ENCODE measurements at regions not wholly inside any gene's neighbourhood (a gene's known extent, or its start where the extent isn't known, plus 50 kb on each side); places are given as distances from the start of the nearest gene placed in this dataset.
"Not testable (repeated sequence)": the region's sequence is repeated elsewhere in the genome, so short reads cannot be mapped to it uniquely, and the experiment has no call there.

DNA sequence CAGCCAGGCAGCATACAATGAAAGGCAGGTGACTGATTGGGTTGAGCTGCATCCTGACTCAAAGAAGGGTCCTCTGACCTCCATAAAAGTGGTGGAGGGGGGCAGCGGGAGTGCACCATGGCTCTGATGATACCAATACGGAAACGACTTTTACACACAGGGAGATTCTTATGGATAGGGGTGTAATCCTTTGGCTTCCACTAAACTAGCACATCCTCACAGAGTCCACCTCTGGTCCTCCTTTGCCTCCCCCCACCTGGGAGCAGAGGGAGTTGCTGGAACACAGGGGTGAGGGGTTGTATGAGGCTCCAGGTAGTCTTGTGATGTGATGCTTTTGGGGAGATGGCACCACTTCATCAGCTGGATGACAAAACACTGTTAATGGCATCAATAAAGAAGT is 361.0 kb downstream of the BARHL2 start:
- H3K4me1 ChIP-seq (ENCODE audit: insufficient read depth, low read length): peaks cover 5% of the 10 kb centered on the region; the same call in 1 of the 2 replicates
- no peaks in the 10 kb centered on the region for H3K9me3 ChIP-seq (ENCODE audit: control insufficient read depth, insufficient read depth, low read length)
- H3K36me3 ChIP-seq (ENCODE audit: insufficient read depth, low read length): no peaks in the 10 kb centered on the region
- H3K9ac ChIP-seq (ENCODE audit: low read depth, low read length): no peak overlapping the region

DNA sequence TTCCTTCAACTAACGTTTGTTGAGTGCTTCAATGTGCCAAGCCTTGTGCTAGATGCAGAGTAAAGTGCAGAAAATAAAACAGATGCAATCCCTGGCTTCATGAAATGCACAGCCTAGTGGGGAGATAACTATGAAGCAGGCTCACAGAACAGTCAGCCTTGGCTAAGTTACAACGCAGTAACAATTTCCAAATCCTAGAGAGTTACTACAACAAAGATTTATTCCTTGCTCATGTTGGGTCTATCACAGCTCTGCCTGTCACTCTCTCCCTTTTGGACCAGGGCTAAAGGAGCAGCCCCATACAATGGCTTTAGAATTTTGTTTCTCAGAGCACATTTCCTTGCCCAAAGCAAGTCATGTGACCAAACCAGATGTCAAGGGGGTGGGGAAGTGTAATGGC is 359.8 kb downstream of the ZNF326 start:
- Histone ChIP-seq H3K36me3 (ENCODE audit: insufficient read depth, low read length) (no peaks in the 10 kb centered on the region), H3K9me3 (ENCODE audit: control insufficient read depth, insufficient read depth, low read length) (no peaks in the 10 kb centered on the region), H3K4me1 (ENCODE audit: insufficient read depth, low read length) (peaks cover 5% of the 10 kb centered on the region; the same call in 1 of the 2 replicates), H3K9ac (ENCODE audit: low read depth, low read length) (no peak overlapping the region)

DNA sequence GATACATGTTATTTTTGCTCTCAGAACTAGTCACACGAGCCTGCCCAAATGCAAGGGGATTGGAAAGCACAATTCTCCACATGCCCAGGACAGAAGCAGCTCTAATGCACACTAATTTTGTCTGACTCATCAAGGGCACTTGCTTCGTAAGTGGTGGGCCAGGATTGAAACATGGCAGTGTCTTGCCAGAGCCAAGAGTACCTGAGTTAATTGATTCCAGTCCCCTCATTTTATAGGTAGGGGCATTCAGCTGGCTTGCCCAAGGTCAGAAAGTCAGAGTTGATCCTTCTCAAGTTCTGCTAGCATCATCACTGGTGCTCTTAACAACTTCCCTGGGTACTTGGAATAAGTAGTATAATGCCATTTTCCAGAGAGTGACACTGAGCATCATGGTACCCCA is 356.1 kb downstream of the ZNF326 start:
- Histone ChIP-seq H3K9ac (ENCODE audit: low read depth, low read length) (no peak overlapping the region), H3K36me3 (ENCODE audit: insufficient read depth, low read length) (no peaks in the 10 kb centered on the region), H3K4me1 (ENCODE audit: insufficient read depth, low read length) (no peaks in the 10 kb centered on the region), H3K9me3 (ENCODE audit: control insufficient read depth, insufficient read depth, low read length) (peaks cover 3% of the 10 kb centered on the region)

DNA sequence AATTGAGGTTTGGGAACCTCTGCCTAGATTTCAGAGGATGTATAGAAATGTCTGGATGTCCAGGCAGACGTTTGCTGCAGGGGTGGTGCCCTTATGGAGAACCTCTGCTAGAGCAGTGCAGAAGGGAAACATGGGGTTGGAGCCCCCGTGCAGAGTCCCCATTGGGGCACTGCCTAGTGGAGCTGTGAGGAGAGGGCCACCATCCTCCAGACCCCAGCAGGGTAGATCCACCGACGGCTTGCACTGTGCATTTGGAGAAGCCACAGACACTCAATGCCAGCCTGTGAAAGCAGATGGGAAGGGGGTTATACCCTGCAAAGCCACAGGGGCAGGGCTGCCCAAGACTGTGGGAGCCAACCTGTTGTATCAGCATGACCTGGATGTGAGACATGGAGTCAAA is 354.6 kb downstream of the ZNF326 start:
- peaks cover 3% of the 10 kb centered on the region for H3K9me3 ChIP-seq (ENCODE audit: control insufficient read depth, insufficient read depth, low read length)
- no peaks in the 10 kb centered on the region for H3K36me3 ChIP-seq (ENCODE audit: insufficient read depth, low read length)
- no peak overlapping the region for H3K9ac ChIP-seq (ENCODE audit: low read depth, low read length)
- H3K4me1 ChIP-seq (ENCODE audit: insufficient read depth, low read length): no peaks in the 10 kb centered on the region

DNA sequence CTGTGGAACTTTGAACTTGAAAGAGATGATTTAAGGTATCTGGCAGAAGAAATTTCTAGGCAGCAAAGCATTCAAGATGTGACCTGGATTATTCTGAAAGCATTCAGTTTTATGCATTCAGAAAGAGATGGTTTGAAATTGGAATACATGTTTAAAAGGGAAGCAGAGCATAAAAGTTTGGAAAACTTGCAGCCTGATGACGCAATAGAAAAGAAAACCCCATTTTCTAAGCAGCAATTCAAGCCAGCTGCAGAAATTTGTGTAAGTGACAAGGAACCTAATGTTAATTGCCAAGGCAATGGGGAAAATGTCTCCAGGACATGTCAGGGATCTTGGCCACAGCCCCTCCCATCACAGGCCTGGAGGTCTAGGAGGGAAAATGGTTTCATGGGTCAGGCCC is 354.0 kb downstream of the ZNF326 start:
- H3K9ac ChIP-seq (ENCODE audit: low read depth, low read length): no peak overlapping the region
- no peaks in the 10 kb centered on the region for H3K4me1 ChIP-seq (ENCODE audit: insufficient read depth, low read length)
- peaks cover 3% of the 10 kb centered on the region for H3K9me3 ChIP-seq (ENCODE audit: control insufficient read depth, insufficient read depth, low read length)
- H3K36me3 ChIP-seq (ENCODE audit: insufficient read depth, low read length): no peaks in the 10 kb centered on the region

DNA sequence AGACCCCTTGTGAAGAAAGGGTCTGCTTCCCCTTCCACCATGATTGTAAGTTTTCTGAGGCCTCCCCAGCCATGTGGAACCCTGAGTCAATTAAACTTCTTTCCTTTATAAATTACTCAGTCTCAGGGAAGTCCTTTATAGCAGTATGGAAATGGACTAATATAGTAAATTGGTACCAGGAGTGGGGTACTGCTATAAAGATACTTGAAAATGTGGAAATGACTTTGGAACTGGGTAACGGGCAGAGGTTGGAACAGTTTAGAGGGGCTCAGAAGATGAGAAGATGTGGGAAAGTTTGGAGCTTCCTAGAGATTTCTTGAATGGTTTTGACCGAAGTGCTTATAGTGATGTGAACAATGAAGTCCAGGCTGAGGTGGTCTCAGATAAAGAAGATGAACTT is 353.5 kb downstream of the ZNF326 start:
- not testable (repeated sequence) for H3K4me1 ChIP-seq (ENCODE audit: insufficient read depth, low read length); H3K9ac ChIP-seq (ENCODE audit: low read depth, low read length); H3K36me3 ChIP-seq (ENCODE audit: insufficient read depth, low read length); H3K9me3 ChIP-seq (ENCODE audit: control insufficient read depth, insufficient read depth, low read length)

DNA sequence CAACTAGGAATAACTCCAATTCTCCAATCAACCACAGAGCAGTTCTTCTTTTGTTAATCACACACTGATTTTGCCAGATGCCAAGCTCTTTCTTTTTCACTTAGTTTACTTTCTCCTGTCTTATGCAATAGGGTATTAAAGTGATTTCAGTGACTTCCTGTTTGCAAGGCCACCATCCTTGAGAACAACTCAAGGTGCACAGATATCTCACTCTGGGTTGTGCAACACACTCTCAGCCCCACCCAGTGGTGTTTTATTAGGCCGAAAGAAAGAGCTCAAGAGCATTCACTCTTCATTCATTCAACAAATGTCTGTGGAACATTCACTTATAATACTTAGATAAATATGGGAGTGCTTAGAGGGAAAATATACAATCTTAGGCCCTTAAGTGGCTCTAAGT is 352.5 kb downstream of the ZNF326 start:
- Histone ChIP-seq H3K9me3 (ENCODE audit: control insufficient read depth, insufficient read depth, low read length) (peaks cover 3% of the 10 kb centered on the region), H3K36me3 (ENCODE audit: insufficient read depth, low read length) (no peaks in the 10 kb centered on the region), H3K4me1 (ENCODE audit: insufficient read depth, low read length) (no peaks in the 10 kb centered on the region), H3K9ac (ENCODE audit: low read depth, low read length) (no peak overlapping the region)

DNA sequence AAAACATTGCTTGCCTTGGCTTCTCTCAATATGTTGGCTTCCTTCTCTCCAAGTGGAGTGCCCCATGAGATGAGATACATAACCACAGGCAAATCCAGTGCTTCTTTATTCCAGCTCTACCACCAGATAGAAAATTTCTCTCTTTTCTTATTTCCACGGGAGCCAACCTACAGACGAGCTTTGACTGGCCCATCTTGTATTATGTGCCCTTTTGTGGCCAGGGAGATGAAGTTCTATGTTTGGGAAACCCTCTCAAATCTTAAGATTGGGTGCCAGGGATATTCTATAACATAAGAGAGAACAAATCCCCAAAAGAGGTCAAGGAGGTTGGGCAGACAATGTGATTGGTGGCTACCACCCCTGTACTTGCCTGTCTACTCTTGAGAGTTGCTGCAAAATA is 351.8 kb downstream of the ZNF326 start:
- H3K9ac ChIP-seq (ENCODE audit: low read depth, low read length): no peak overlapping the region
- no peaks in the 10 kb centered on the region for H3K4me1 ChIP-seq (ENCODE audit: insufficient read depth, low read length)
- no peaks in the 10 kb centered on the region for H3K36me3 ChIP-seq (ENCODE audit: insufficient read depth, low read length)
- peaks cover 3% of the 10 kb centered on the region for H3K9me3 ChIP-seq (ENCODE audit: control insufficient read depth, insufficient read depth, low read length)

DNA sequence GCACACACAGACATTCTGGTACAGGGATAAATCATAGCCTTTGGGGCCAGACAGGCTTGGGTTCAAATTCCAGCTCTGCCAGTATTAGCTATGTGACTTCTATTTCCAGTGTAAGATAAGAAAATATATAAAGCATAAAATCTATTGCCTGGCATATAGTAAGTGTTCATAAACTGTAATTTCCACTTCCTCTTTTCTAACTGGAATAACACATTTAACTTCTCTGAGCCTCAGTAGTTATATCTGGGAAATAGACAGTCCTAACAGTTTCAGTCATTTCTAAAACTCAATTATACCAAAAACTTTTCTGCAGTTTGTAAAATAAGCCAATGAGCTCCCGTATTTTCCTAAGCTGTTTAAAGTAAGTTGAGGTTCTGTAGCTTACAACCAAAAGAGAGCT is 351.4 kb downstream of the ZNF326 start:
- Histone ChIP-seq H3K9me3 (ENCODE audit: control insufficient read depth, insufficient read depth, low read length) (peaks cover 3% of the 10 kb centered on the region), H3K9ac (ENCODE audit: low read depth, low read length) (no peak overlapping the region), H3K36me3 (ENCODE audit: insufficient read depth, low read length) (no peaks in the 10 kb centered on the region), H3K4me1 (ENCODE audit: insufficient read depth, low read length) (no peaks in the 10 kb centered on the region)

DNA sequence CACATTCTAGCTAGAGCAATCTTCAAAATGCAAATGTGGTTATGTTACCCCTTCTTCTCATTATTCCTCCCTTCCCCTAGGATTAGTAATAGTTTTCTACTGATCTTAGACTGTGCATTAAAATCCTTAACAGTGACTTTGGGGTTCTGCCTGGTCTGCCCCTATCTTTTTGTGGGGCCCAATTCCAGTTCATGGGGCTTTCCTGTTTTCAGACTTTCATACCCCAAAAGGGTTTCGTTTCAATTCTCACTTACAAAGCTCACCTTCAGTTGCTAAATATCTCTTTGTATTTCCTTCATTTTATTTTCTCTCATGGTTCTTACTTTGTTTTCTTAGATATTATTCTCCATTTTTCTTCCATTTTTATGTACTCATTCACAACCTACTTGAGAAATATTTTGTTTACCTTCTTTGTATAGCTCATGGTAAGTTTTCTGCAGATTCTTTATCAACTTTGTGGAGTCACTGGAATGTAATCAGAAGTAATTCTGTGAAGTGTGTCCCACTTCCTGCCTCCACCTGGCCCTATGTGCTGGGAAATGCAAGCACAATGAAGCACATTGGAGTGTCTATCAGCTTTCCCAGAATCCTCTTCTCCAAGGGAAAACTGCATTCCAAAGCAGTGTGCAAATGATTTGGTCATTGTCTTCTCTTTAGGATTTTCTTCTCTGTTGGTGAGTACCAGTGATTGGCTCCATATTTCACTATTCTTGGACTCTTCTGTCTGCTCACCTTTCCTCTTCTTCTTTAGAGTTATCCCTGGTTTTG is 350.2 kb downstream of the ZNF326 start:
- H3K36me3 ChIP-seq (ENCODE audit: insufficient read depth, low read length): no peaks in the 10 kb centered on the region
- no peaks in the 10 kb centered on the region for H3K4me1 ChIP-seq (ENCODE audit: insufficient read depth, low read length)
- H3K9ac ChIP-seq (ENCODE audit: low read depth, low read length): no peak overlapping the region
- peaks cover 3% of the 10 kb centered on the region for H3K9me3 ChIP-seq (ENCODE audit: control insufficient read depth, insufficient read depth, low read length)

DNA sequence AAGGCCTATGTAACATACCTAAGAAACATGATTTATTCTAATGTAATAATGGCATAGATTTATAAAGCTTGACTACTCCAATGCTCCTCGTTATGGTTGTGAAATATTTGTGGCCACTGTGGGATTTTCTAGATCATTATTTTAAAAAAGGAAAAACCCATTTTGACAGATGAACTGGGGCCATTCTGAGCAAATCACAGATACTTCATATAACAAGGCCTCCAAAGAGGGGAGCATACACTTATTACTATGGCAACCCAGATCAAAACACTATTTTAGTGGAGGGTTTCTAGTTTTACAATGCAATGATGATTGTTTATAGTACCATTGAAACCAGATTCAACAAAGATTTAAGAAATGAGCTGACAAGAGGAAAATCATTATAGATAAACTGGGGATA is 346.6 kb downstream of the ZNF326 start:
- no peak overlapping the region for H3K9ac ChIP-seq (ENCODE audit: low read depth, low read length)
- H3K4me1 ChIP-seq (ENCODE audit: insufficient read depth, low read length): no peaks in the 10 kb centered on the region
- no peaks in the 10 kb centered on the region for H3K36me3 ChIP-seq (ENCODE audit: insufficient read depth, low read length)
- no peaks in the 10 kb centered on the region for H3K9me3 ChIP-seq (ENCODE audit: control insufficient read depth, insufficient read depth, low read length)

DNA sequence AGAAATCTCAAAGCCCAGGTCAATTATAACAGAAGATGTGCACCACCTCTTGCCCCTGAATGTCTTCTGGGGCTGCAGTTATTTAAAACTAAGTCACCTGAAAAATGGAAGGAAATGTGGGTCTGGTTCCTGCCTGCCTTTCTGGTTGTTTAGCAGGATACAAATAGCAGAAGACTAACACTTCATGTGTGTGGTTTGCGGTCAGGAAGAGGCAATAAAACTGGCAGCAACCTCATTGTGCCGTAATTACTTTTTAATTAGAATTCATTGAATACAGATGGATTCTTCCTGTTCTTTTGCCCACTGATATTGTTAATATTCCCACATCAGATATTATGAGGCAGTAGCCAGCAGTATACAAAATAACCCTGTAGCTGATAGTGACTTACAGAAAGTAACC is 345.7 kb downstream of the ZNF326 start:
- Histone ChIP-seq H3K36me3 (ENCODE audit: insufficient read depth, low read length) (no peaks in the 10 kb centered on the region), H3K9ac (ENCODE audit: low read depth, low read length) (no peak overlapping the region), H3K9me3 (ENCODE audit: control insufficient read depth, insufficient read depth, low read length) (no peaks in the 10 kb centered on the region), H3K4me1 (ENCODE audit: insufficient read depth, low read length) (no peaks in the 10 kb centered on the region)

DNA sequence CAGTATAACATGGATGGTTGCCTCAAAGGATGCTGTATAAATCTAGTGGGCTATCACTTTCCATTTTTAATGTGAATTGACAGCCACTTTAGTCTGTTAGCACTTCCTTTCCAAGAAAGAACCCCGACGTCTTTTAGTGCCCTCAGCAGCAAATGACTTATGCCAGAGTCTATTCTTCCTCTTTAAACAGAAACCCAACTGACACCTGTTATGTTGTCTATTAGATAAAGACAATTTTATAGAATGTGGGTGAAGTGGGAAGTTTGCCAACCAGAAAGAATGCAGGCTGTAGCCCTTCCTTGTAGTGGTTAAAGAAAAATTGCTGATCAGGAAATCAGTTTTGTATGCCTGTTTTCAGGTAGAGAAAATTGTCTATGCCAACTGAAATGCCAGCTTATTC is 344.9 kb downstream of the ZNF326 start:
- Histone ChIP-seq H3K36me3 (ENCODE audit: insufficient read depth, low read length) (no peaks in the 10 kb centered on the region), H3K9me3 (ENCODE audit: control insufficient read depth, insufficient read depth, low read length) (no peaks in the 10 kb centered on the region), H3K4me1 (ENCODE audit: insufficient read depth, low read length) (no peaks in the 10 kb centered on the region), H3K9ac (ENCODE audit: low read depth, low read length) (no peak overlapping the region)

DNA sequence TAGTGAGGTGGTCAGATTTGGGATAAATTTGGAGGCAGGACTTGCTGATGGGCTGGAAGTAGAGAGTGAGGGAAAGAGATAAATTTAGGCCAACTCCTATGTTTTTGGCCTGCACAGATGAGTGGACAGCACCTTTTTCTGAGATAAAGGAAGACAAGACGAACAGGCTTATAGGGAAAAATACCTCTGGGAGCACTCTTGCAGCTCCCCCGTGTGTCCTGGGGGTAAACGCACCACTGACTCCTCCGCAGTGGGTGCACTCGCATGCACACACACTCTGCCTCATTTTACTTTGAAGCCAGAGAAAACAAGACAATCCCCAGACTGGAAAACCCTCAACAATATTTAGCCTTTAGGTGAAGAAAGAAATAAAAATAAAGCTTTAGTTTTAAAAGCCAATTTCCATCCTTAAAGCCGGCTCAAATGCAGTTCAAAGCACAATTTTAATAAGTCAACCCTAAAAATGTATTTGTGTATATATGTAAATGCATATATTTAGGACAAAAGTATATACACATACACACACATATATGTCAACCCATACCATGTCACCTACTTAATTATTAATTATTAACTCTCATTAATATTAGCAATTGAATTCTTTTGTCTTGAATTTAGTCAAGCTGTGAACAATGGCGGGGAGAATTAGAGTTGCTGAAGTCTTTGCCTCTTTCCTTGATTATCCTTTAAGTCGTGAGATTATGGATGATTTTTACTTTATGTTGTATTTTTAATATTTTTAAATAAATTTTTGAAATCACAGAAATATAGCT is 341.8 kb downstream of the ZNF326 start:
- Histone ChIP-seq H3K4me1 (ENCODE audit: insufficient read depth, low read length) (no peaks in the 10 kb centered on the region), H3K9ac (ENCODE audit: low read depth, low read length) (no peak overlapping the region), H3K36me3 (ENCODE audit: insufficient read depth, low read length) (no peaks in the 10 kb centered on the region), H3K9me3 (ENCODE audit: control insufficient read depth, insufficient read depth, low read length) (no peaks in the 10 kb centered on the region)

DNA sequence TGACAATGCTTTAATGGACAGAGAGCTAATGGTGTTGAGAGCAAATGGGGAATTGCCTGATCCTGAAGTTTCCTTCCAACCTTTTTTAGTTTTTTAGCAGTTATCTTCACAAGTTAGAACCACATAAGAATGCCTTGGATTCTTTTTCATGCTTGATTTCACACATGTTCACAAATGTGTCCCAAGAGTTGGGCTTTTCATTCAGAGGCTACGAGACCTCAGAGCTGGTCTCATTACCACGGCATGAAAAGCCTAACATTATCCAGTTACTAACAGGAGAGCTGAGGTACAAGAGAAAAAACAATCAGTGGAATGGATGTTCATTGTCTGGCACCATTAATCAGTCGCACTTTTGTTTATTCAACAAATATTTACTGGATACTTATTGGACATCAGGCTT is 340.6 kb downstream of the ZNF326 start:
- Histone ChIP-seq H3K4me1 (ENCODE audit: insufficient read depth, low read length) (no peaks in the 10 kb centered on the region), H3K9ac (ENCODE audit: low read depth, low read length) (no peak overlapping the region), H3K36me3 (ENCODE audit: insufficient read depth, low read length) (no peaks in the 10 kb centered on the region), H3K9me3 (ENCODE audit: control insufficient read depth, insufficient read depth, low read length) (no peaks in the 10 kb centered on the region)
